ENCODE measurements at regions not wholly inside any gene's neighbourhood (a gene's known extent, or its start where the extent isn't known, plus 50 kb on each side); places are given as distances from the start of the nearest gene placed in this dataset.

- TF ChIP-seq, protein P1, sequence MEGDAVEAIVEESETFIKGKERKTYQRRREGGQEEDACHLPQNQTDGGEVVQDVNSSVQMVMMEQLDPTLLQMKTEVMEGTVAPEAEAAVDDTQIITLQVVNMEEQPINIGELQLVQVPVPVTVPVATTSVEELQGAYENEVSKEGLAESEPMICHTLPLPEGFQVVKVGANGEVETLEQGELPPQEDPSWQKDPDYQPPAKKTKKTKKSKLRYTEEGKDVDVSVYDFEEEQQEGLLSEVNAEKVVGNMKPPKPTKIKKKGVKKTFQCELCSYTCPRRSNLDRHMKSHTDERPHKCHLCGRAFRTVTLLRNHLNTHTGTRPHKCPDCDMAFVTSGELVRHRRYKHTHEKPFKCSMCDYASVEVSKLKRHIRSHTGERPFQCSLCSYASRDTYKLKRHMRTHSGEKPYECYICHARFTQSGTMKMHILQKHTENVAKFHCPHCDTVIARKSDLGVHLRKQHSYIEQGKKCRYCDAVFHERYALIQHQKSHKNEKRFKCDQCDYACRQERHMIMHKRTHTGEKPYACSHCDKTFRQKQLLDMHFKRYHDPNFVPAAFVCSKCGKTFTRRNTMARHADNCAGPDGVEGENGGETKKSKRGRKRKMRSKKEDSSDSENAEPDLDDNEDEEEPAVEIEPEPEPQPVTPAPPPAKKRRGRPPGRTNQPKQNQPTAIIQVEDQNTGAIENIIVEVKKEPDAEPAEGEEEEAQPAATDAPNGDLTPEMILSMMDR (IDR thresholded peaks at IDR 0.05; ENCODE audit: low read depth, low read length): no peak
- TF ChIP-seq POLR2A (IDR thresholded peaks at IDR 0.05; ENCODE audit: extremely low read depth, insufficient read length) (no peak), MYC (IDR thresholded peaks at IDR 0.05; ENCODE audit: low read depth, low read length) (no peak)
- TF ChIP-seq, protein P2, sequence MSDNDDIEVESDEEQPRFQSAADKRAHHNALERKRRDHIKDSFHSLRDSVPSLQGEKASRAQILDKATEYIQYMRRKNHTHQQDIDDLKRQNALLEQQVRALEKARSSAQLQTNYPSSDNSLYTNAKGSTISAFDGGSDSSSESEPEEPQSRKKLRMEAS (IDR thresholded peaks at IDR 0.05; ENCODE audit: low read depth, low read length): no peak
Measured at GRCh38 chr18:68445668-68446426, 269.1 kb downstream of the TMX3 start.
